ENCODE measurements at regions not wholly inside any gene's neighbourhood (a gene's known extent, or its start where the extent isn't known, plus 50 kb on each side); places are given as distances from the start of the nearest gene placed in this dataset.

GRCh38 chr3:152202976-152203626, 65.6 kb upstream of the MBNL1 start:
- no peaks in the 10 kb centered on the region for H3K36me3 ChIP-seq (ENCODE audit: control insufficient read depth, insufficient read depth, low read length)
- DNase-seq (ENCODE audit: low read depth): no peak
- POLR2A ChIA-PET: interaction anchor here (0.6 to 0.9 kb wide), 2 partner anchors 17 to 40 kb away, joined by 3 to 5 read pairs; no protein-coding TSS in a partner anchor
- H3K4me3 ChIP-seq (ENCODE audit: low read depth, low read length): no peak overlapping the region
- H3K27me3 ChIP-seq (ENCODE audit: control insufficient read depth, insufficient read depth, low read length): no peaks in the 10 kb centered on the region
- TF ChIP-seq, protein P1, sequence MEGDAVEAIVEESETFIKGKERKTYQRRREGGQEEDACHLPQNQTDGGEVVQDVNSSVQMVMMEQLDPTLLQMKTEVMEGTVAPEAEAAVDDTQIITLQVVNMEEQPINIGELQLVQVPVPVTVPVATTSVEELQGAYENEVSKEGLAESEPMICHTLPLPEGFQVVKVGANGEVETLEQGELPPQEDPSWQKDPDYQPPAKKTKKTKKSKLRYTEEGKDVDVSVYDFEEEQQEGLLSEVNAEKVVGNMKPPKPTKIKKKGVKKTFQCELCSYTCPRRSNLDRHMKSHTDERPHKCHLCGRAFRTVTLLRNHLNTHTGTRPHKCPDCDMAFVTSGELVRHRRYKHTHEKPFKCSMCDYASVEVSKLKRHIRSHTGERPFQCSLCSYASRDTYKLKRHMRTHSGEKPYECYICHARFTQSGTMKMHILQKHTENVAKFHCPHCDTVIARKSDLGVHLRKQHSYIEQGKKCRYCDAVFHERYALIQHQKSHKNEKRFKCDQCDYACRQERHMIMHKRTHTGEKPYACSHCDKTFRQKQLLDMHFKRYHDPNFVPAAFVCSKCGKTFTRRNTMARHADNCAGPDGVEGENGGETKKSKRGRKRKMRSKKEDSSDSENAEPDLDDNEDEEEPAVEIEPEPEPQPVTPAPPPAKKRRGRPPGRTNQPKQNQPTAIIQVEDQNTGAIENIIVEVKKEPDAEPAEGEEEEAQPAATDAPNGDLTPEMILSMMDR (IDR thresholded peaks at IDR 0.05; ENCODE audit: insufficient read depth, low read depth, low read length): no peak
- CTCF ChIA-PET: interaction anchor here (1.8 kb wide), 1 partner anchor 131 kb away, joined by 5 read pairs; no protein-coding TSS in a partner anchor

GRCh38 chr3:152203652-152204051, 65.1 kb upstream of the MBNL1 start:
- no peak for DNase-seq (ENCODE audit: low read depth)
- Histone ChIP-seq H3K4me3 (ENCODE audit: low read depth, low read length) (no peak overlapping the region), H3K27me3 (ENCODE audit: control insufficient read depth, insufficient read depth, low read length) (no peaks in the 10 kb centered on the region), H3K36me3 (ENCODE audit: control insufficient read depth, insufficient read depth, low read length) (no peaks in the 10 kb centered on the region)
- TF ChIP-seq, protein P1 (IDR thresholded peaks at IDR 0.05; ENCODE audit: insufficient read depth, low read depth, low read length): no peak
- CTCF ChIA-PET: interaction anchor here (1.8 kb wide), 1 partner anchor 131 kb away, joined by 5 read pairs; no protein-coding TSS in a partner anchor
- POLR2A ChIA-PET: interaction anchor here (0.9 to 1.0 kb wide), 2 partner anchors 10 to 17 kb away, joined by 3 to 5 read pairs; no protein-coding TSS in a partner anchor

- DNase-seq (ENCODE audit: low read depth): no peak
- ChIA-PET POLR2A (interaction anchor here (0.9 to 1.0 kb wide), 2 partner anchors 9 to 16 kb away, joined by 3 to 5 read pairs; no protein-coding TSS in a partner anchor), CTCF (no interaction called here)
- H3K4me3 ChIP-seq (ENCODE audit: low read depth, low read length): no peak overlapping the region
- TF ChIP-seq, protein P1 (IDR thresholded peaks at IDR 0.05; ENCODE audit: insufficient read depth, low read depth, low read length): no peak
- no peaks in the 10 kb centered on the region for H3K36me3 ChIP-seq (ENCODE audit: control insufficient read depth, insufficient read depth, low read length)
- H3K27me3 ChIP-seq (ENCODE audit: control insufficient read depth, insufficient read depth, low read length): no peaks in the 10 kb centered on the region
These were observed 64.5 kb upstream of the MBNL1 start for GRCh38 chr3:152204218-152204617.

GRCh38 chr3:152205097-152205593, 63.6 kb upstream of the MBNL1 start:
- no peak overlapping the region for H3K4me3 ChIP-seq (ENCODE audit: low read depth, low read length)
- CTCF ChIA-PET: interaction anchor here (1.0 kb wide), 1 partner anchor 179 kb away, joined by 3 read pairs; no protein-coding TSS in a partner anchor
- TF ChIP-seq, protein P1 (IDR thresholded peaks at IDR 0.05; ENCODE audit: insufficient read depth, low read depth, low read length): no peak
- H3K27me3 ChIP-seq (ENCODE audit: control insufficient read depth, insufficient read depth, low read length): no peaks in the 10 kb centered on the region
- no peak for DNase-seq (ENCODE audit: low read depth)
- POLR2A ChIA-PET: no interaction called here
- H3K36me3 ChIP-seq (ENCODE audit: control insufficient read depth, insufficient read depth, low read length): no peaks in the 10 kb centered on the region

DNA sequence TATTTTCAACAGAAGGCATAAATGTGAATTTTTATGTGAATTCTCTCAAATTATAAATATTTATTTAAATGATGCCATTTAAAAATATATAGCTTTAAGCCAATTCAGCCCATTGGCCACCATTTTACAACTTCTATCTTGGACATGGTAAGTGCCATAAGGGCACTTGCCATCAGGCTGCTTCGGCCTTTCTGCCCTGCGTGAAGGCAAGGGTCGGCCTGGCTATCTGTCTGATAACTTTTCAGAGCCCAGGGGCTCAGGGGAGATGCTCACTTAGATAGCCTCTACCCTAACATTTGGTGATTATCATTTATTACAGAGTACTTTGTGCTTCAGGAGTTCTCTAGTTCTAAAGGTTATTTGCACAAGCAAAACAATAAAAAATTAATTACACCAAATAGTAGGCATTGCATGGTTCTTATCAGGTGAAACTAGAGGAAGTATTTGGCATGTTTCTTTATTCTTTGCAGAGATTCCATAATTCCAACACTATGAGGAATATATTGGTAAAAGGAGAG, 62.4 kb upstream of the MBNL1 start:
- CTCF ChIA-PET: no interaction called here
- DNase-seq (ENCODE audit: low read depth): no peak
- TF ChIP-seq, protein P1 (IDR thresholded peaks at IDR 0.05; ENCODE audit: insufficient read depth, low read depth, low read length): no peak
- POLR2A ChIA-PET: no interaction called here
- H3K27me3 ChIP-seq (ENCODE audit: control insufficient read depth, insufficient read depth, low read length): no peaks in the 10 kb centered on the region
- H3K4me3 ChIP-seq (ENCODE audit: low read depth, low read length): no peak overlapping the region
- no peaks in the 10 kb centered on the region for H3K36me3 ChIP-seq (ENCODE audit: control insufficient read depth, insufficient read depth, low read length)

All from BJ (cell line).